NCI-H2196 treated with DMSO at 0.1 percent for 48 hours (cell line): ENCODE measurements at regions not wholly inside any gene's neighbourhood (a gene's known extent, or its start where the extent isn't known, plus 50 kb on each side); places are given as distances from the start of the nearest gene placed in this dataset.

Source experiments
- DNase-seq: peaks from one replicate; lab custom pipeline; 2025; ENCODE audit not compliant: unreplicated experiment; lab: John Stamatoyannopoulos, UW

- no peak for DNase-seq
Measured at GRCh38 chr17:5635949-5636348, 51.6 kb upstream of the NLRP1 start.

GRCh38 chr17:5638596-5638995, 54.3 kb upstream of the NLRP1 start:
- no peak for DNase-seq

- no peak for DNase-seq
Measured at GRCh38 chr17:5640726-5641125, 56.4 kb upstream of the NLRP1 start.

- DNase-seq: no peak
Measured at GRCh38 chr17:5642752-5643151, 58.4 kb upstream of the NLRP1 start.

GRCh38 chr17:5644065-5644464, 59.8 kb upstream of the NLRP1 start:
- no peak for DNase-seq

GRCh38 chr17:5651348-5651747, 67.0 kb upstream of the NLRP1 start:
- no peak for DNase-seq

- DNase-seq: no peak
Measured at GRCh38 chr17:5661491-5662125, 77.3 kb upstream of the NLRP1 start.

- no peak for DNase-seq
Measured at GRCh38 chr17:5662409-5663085, 78.2 kb upstream of the NLRP1 start.

GRCh38 chr17:5665164-5665563, 80.9 kb upstream of the NLRP1 start:
- DNase-seq: no peak

GRCh38 chr17:5667871-5668270, 83.6 kb upstream of the NLRP1 start:
- DNase-seq: no peak

- DNase-seq: no peak
Measured at GRCh38 chr17:5668557-5669138, 84.3 kb upstream of the NLRP1 start.

GRCh38 chr17:5669191-5669590, 84.9 kb upstream of the NLRP1 start:
- no peak for DNase-seq

GRCh38 chr17:5672141-5672540, 87.8 kb upstream of the NLRP1 start:
- DNase-seq: no peak

GRCh38 chr17:5672815-5673430, 88.6 kb upstream of the NLRP1 start:
- no peak for DNase-seq

GRCh38 chr17:5675625-5676421, 91.5 kb upstream of the NLRP1 start:
- no peak for DNase-seq

- DNase-seq: no peak
Measured at GRCh38 chr17:5677620-5678019, 93.3 kb upstream of the NLRP1 start.

GRCh38 chr17:5678171-5678570, 93.9 kb upstream of the NLRP1 start:
- DNase-seq: no peak

GRCh38 chr17:5680766-5681165, 96.5 kb upstream of the NLRP1 start:
- DNase-seq: no peak

GRCh38 chr17:5683241-5683640, 98.9 kb upstream of the NLRP1 start:
- no peak for DNase-seq

- DNase-seq: no peak
Measured at GRCh38 chr17:5686074-5686635, 101.8 kb upstream of the NLRP1 start.

- no peak for DNase-seq
Measured at GRCh38 chr17:5687646-5688045, 103.3 kb upstream of the NLRP1 start.
